ENCODE measurements at regions not wholly inside any gene's neighbourhood (a gene's known extent, or its start where the extent isn't known, plus 50 kb on each side); places are given as distances from the start of the nearest gene placed in this dataset.
A peak's percentile ranks its signal among the peaks of the same experiment; 100 is the strongest.

- H3K9me3 ChIP-seq (replicated peaks in 1 of 3) = no peaks in the 10 kb centered on the region
- no peak for DNase-seq
- TF ChIP-seq, protein P1, sequence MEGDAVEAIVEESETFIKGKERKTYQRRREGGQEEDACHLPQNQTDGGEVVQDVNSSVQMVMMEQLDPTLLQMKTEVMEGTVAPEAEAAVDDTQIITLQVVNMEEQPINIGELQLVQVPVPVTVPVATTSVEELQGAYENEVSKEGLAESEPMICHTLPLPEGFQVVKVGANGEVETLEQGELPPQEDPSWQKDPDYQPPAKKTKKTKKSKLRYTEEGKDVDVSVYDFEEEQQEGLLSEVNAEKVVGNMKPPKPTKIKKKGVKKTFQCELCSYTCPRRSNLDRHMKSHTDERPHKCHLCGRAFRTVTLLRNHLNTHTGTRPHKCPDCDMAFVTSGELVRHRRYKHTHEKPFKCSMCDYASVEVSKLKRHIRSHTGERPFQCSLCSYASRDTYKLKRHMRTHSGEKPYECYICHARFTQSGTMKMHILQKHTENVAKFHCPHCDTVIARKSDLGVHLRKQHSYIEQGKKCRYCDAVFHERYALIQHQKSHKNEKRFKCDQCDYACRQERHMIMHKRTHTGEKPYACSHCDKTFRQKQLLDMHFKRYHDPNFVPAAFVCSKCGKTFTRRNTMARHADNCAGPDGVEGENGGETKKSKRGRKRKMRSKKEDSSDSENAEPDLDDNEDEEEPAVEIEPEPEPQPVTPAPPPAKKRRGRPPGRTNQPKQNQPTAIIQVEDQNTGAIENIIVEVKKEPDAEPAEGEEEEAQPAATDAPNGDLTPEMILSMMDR (IDR thresholded peaks at IDR 0.05) = no peak
- TF ChIP-seq POLR2A (IDR thresholded peaks at IDR 0.05) = no peak
- H3K36me3 ChIP-seq (replicated peaks in 1 of 2) = no peaks in the 10 kb centered on the region
- no peak overlapping the region for H3K27ac ChIP-seq
- H3K4me1 ChIP-seq (replicated peaks in 1 of 2) = peaks cover 0 to 6% of the 10 kb centered on the region in 2 donors
- WGBS, 4 donors = 86 to 92% (median 89%) methylated on average over 18 of the region's 18 CpGs
- intact Hi-C loops (cut with DNase I) = no loop called here
- H3K4me3 ChIP-seq = no peak overlapping the region
- H3K27me3 ChIP-seq = no peaks in the 10 kb centered on the region
Observed at GRCh38 chr1:9447215-9447960, 91.9 kb upstream of the SLC25A33 start.

DNA sequence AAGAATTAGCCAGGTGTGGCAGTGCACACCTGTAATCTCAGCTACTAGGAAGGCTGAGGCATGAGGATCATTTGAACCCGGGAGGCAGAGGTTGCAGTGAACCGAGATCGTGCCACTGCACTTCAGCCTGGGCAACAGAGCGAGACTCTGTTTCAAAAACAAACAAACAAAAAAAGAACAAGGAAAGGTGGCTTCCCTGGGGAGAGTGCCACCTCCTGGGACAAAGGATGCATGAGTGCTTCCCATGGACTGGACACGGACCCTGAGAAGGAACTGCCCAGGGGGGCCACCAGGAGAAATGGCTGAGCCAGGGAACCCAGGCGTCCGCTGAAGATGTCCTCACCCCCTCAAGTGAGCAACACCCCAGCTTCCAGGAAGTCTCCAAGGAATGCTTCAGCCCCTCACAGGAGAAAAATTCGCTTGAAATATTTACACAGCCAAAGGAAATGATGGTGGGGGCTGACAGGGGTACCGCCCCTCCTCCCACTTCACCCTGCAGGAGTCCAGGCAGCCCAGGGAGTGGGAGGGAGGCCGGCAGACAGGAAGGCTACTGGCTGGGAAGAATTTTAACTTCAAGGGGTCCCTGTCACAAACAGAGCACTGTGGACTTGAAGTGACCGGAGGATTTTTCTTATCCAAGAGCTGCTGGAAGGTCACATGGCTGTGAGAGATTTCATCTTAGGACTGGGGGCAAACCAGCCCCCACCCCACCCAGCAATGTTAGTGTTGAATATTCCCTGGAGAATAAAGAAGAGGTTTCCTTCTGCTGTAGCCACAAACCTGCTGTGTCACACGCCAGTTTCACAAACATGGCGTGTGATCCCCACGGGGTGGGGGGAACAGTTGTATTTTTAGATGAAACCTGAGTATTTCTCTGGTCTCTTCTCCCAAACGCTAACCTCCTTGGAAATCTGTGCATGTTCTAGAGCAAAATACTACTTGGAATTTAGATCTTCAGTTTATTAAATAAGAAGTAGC, 90.8 kb upstream of the SLC25A33 start:
- no peaks in the 10 kb centered on the region for H3K36me3 ChIP-seq (replicated peaks in 1 of 2)
- TF ChIP-seq POLR2A (IDR thresholded peaks at IDR 0.05) = no peak
- TF ChIP-seq, protein P1 (IDR thresholded peaks at IDR 0.05) = peak in 3 of 6 experiments; percentile 7 to 15 (median 13)
- H3K4me1 ChIP-seq (replicated peaks in 1 of 2) = peaks cover 0 to 9% of the 10 kb centered on the region in 2 donors
- WGBS, 4 donors = 53 to 66% (median 63%) methylated on average over 14 to 15 of the region's 15 CpGs
- intact Hi-C loops (cut with DNase I) = no loop called here
- H3K27me3 ChIP-seq = no peaks in the 10 kb centered on the region
- no peaks in the 10 kb centered on the region for H3K9me3 ChIP-seq (replicated peaks in 1 of 3)
- no peak overlapping the region for H3K4me3 ChIP-seq
- H3K27ac ChIP-seq = no peak overlapping the region
- no peak for DNase-seq

- WGBS, 4 donors = 38 to 54% (median 51%) methylated on average over 10 of the region's 10 CpGs
- intact Hi-C loops (cut with DNase I) = no loop called here
- no peak for TF ChIP-seq POLR2A (IDR thresholded peaks at IDR 0.05)
- TF ChIP-seq, protein P1 (IDR thresholded peaks at IDR 0.05) = no peak
- no peaks in the 10 kb centered on the region for H3K27me3 ChIP-seq
- no peaks in the 10 kb centered on the region for H3K36me3 ChIP-seq (replicated peaks in 1 of 2)
- no peak overlapping the region for H3K4me3 ChIP-seq
- no peak for DNase-seq
- H3K9me3 ChIP-seq (replicated peaks in 1 of 3) = no peaks in the 10 kb centered on the region
- H3K27ac ChIP-seq = no peak overlapping the region
- H3K4me1 ChIP-seq (replicated peaks in 1 of 2) = peaks cover 0 to 9% of the 10 kb centered on the region in 2 donors
Observed at GRCh38 chr1:9449110-9449627, 90.1 kb upstream of the SLC25A33 start.

All from adrenal gland (tissue), 9 donors.